A549 (cell line): ENCODE measurements at regions not wholly inside any gene's neighbourhood (a gene's known extent, or its start where the extent isn't known, plus 50 kb on each side); places are given as distances from the start of the nearest gene placed in this dataset.

ENCODE experiments used
- ATAC-seq, 2 experiments: fragments of 200-7000 bp in 1 of 2; fragments of >200 bp in 1 of 2; cut with Nextera tagmentation in 1 of 2; cut with Tn5 transposase in 1 of 2; 3 replicates each; pipeline versions ENCODE4 v1.8.0 to v1.9.1; 2018 to 2020; ENCODE audit warnings: mild to moderate bottlenecking in 1 of 2, moderate library complexity in 1 of 2
- CTCF ChIA-PET: fragments of 300-600 bp; sonication (Branson Sonifier 250); formaldehyde crosslinking; extraction: SDS; loops from one replicate; lab custom pipeline; 2021; ENCODE audit warnings: antibody characterized with exemption, inconsistent platforms; lab: Yijun Ruan, JAX
- POLR2A ChIA-PET: fragments of 350-600 bp; formaldehyde crosslinking; extraction: SDS; loops from one replicate; lab custom pipeline; 2021; ENCODE audit warnings: antibody characterized with exemption, inconsistent platforms; lab: Yijun Ruan, JAX
- DNase-seq, 2 experiments: peaks; one replicate each; pipeline versions ENCODE4 v3.0.0 to v3.0.0-alpha.2; 2011 to 2016; ENCODE audit warnings: low read depth in 1 of 2, low spot score in 1 of 2
- FAIRE-seq: peaks from 2 replicates; lab custom pipeline; 2011; peaks lifted over from hg19 to GRCh38; lab: Jason Lieb, UNC
- H3K27ac ChIP-seq, 2 experiments: fragments of >200 bp; sonication (Bioruptor Twin); formaldehyde crosslinking; 3 replicates each; pipeline ENCODE4 v1.5.1; 2016 to 2017
- H3K4me1 ChIP-seq: fragments of >200 bp; sonication (Bioruptor Twin); formaldehyde crosslinking; 3 replicates; pipeline ENCODE4 v1.6.1; 2016
- H3K4me2 ChIP-seq: fragments of >200 bp; sonication (Bioruptor Twin); formaldehyde crosslinking; 3 replicates; pipeline ENCODE4 v1.6.1; 2016
- H3K4me3 ChIP-seq: fragments of >200 bp; sonication (Bioruptor Twin); formaldehyde crosslinking; 3 replicates; pipeline ENCODE4 v1.5.1; 2016
- H3K9me3 ChIP-seq: fragments of >200 bp; sonication (Bioruptor Twin); formaldehyde crosslinking; 3 replicates; pipeline ENCODE4 v1.6.1; 2016
- ATOH8 ChIP-seq: fragments of 250-450 bp; sonication (Bioruptor Pico); IDR thresholded peaks from 2 replicates; pipeline ENCODE4 v1.5.0; 2020; ENCODE audit warnings: low read depth, mild to moderate bottlenecking, moderate library complexity
- CBX2 ChIP-seq: fragments of 200-600 bp; sonication (generic); IDR thresholded peaks from 2 replicates; pipeline ENCODE4 v1.6.1; 2016; ENCODE audit warnings: low read depth, mild to moderate bottlenecking, borderline replicate concordance
- E2F6 ChIP-seq: IDR thresholded peaks from 2 replicates; pipeline ENCODE4 v1.6.1; 2012; ENCODE audit warnings: low read depth, borderline replicate concordance
- ELK1 ChIP-seq: fragments of 150-350 bp; IDR thresholded peaks from 2 replicates; pipeline ENCODE4 v1.6.1; 2014; ENCODE audit warnings: low read depth, mild to moderate bottlenecking, low read length
- EP300 ChIP-seq, 2 experiments: fragments of >200 bp; sonication (Bioruptor Twin); formaldehyde crosslinking; IDR thresholded peaks; 2 replicates in 1 of 2; 3 replicates in 1 of 2; pipeline ENCODE4 v1.6.1; 2016 to 2017
- FOSL2 ChIP-seq, 2 experiments: fragments of 450-650 bp in 1 of 2; fragments of >200 bp in 1 of 2; sonication (Bioruptor Twin) in 1 of 2; formaldehyde crosslinking; IDR thresholded peaks; 2 replicates each; pipeline versions ENCODE4 v1.5.0 to v1.6.1; 2016 to 2020; ENCODE audit warnings: mild to moderate bottlenecking in 1 of 2, moderate library complexity in 1 of 2
- FOXS1 ChIP-seq: fragments of 250-450 bp; sonication (Bioruptor Pico); IDR thresholded peaks from 2 replicates; pipeline ENCODE4 v1.5.0; 2020; ENCODE audit warnings: mild to moderate bottlenecking, moderate library complexity
- GATA3 ChIP-seq: IDR thresholded peaks from 2 replicates; pipeline ENCODE4 v1.6.1; 2012; ENCODE audit warnings: borderline replicate concordance
- HEYL ChIP-seq: fragments of 250-450 bp; sonication (Bioruptor Pico); IDR thresholded peaks from 2 replicates; pipeline ENCODE4 v1.8.0; 2021; ENCODE audit warnings: mild to moderate bottlenecking, moderate library complexity
- HMGXB4 ChIP-seq: fragments of 250-450 bp; sonication (Bioruptor Pico); IDR thresholded peaks from 2 replicates; pipeline ENCODE4 v1.5.0; 2021; ENCODE audit warnings: mild to moderate bottlenecking, moderate library complexity, borderline replicate concordance
- HOXB13 ChIP-seq: fragments of 250-450 bp; sonication (Bioruptor Pico); IDR thresholded peaks from 2 replicates; pipeline ENCODE4 v1.5.0; 2020; ENCODE audit warnings: low read depth, mild to moderate bottlenecking, moderate library complexity
- JUNB ChIP-seq: fragments of >200 bp; sonication (Bioruptor Twin); formaldehyde crosslinking; IDR thresholded peaks from 2 replicates; pipeline ENCODE4 v1.6.1; 2016
- MAZ ChIP-seq: fragments of 150-350 bp; IDR thresholded peaks from 2 replicates; pipeline ENCODE4 v1.6.1; 2014; ENCODE audit warnings: antibody characterized with exemption, low read depth, low read length, borderline replicate concordance
- MYC ChIP-seq: IDR thresholded peaks from 2 replicates; pipeline ENCODE4 v1.6.1; 2012; ENCODE audit warnings: mild to moderate bottlenecking, inconsistent platforms, low read length, improper control_type of control experiment, borderline replicate concordance
- PHF8 ChIP-seq: fragments of 200-600 bp; sonication (generic); IDR thresholded peaks from 2 replicates; pipeline ENCODE4 v1.6.1; 2016; ENCODE audit warnings: low read depth, mild to moderate bottlenecking, antibody characterized with exemption, moderate library complexity, borderline replicate concordance
- RARB ChIP-seq: fragments of 250-450 bp; sonication (Bioruptor Pico); IDR thresholded peaks from 2 replicates; pipeline ENCODE4 v1.8.0; 2021; ENCODE audit warnings: mild to moderate bottlenecking, moderate library complexity
- RCOR1 ChIP-seq: fragments of 150-350 bp; IDR thresholded peaks from 2 replicates; pipeline ENCODE4 v1.6.1; 2014; ENCODE audit warnings: antibody characterized with exemption, low read length, low read depth
- RFX5 ChIP-seq: fragments of 450-650 bp; IDR thresholded peaks from 2 replicates; pipeline ENCODE4 v1.7.1; 2014; ENCODE audit warnings: antibody characterized with exemption, mild to moderate bottlenecking, moderate library complexity
- SREBF2 ChIP-seq: fragments of 450-650 bp; IDR thresholded peaks from 2 replicates; pipeline ENCODE4 v1.6.1; 2014; ENCODE audit warnings: mild to moderate bottlenecking, moderate library complexity
- TFCP2L1 ChIP-seq: fragments of 250-450 bp; sonication (Bioruptor Pico); IDR thresholded peaks from 2 replicates; pipeline ENCODE4 v1.5.0; 2021; ENCODE audit warnings: mild to moderate bottlenecking
- TP53 ChIP-seq: fragments of 250-450 bp; sonication (Bioruptor Pico); IDR thresholded peaks from 2 replicates; pipeline ENCODE4 v1.5.0; 2021; ENCODE audit warnings: mild to moderate bottlenecking, moderate library complexity
- ZC3H11A ChIP-seq: fragments of 450-650 bp; IDR thresholded peaks from 2 replicates; pipeline ENCODE4 v1.6.1; 2014; ENCODE audit warnings: antibody characterized with exemption, mild to moderate bottlenecking
- ZSCAN20 ChIP-seq: fragments of 250-450 bp; sonication (Bioruptor Pico); IDR thresholded peaks from 2 replicates; pipeline ENCODE4 v1.8.0; 2022; ENCODE audit warnings: mild to moderate bottlenecking, moderate library complexity
- WGBS: methylation state at CpG from one replicate; pipeline ENCODE4 v1.1.6; 2017; ENCODE audit errors: missing lambda C conversion rate; 5-methylcytosine and 5-hydroxymethylcytosine counted together

- POLR2A ChIA-PET, result no interaction called here
- Histone ChIP-seq H3K9me3 (no peaks in the 10 kb centered on the region), H3K4me2 (0 out of 3 replicates have a peak overlapping the region, but pooled peaks have one; percentile 12), H3K27ac (no peak overlapping the region), H3K4me1 (no peaks in the 10 kb centered on the region), H3K4me3 (no peak overlapping the region)
- CTCF ChIA-PET, result no interaction called here
- TF ChIP-seq GATA3 (no peak), HOXB13 (CRISPR knock-in tag) (no peak), TFCP2L1 (CRISPR knock-in tag) (no peak), CBX2 (no peak), MAZ (no peak), EP300 (IDR thresholded peaks at IDR 0.05) (no peak), HEYL (no peak), RFX5 (no peak), RCOR1 (no peak), ZSCAN20 (CRISPR knock-in tag) (no peak), TP53 (no peak), JUNB (no peak), ELK1 (no peak)
- no peak for ATAC-seq
- WGBS, result 2% methylated on average over 7 of the region's 7 CpGs
- no peak for FAIRE-seq
- no peak for DNase-seq
Measured at GRCh38 chr4:81807386-81807785, 335.7 kb upstream of the RASGEF1B start.

- no peak for ATAC-seq
Measured at GRCh38 chr4:81806485-81806884, 334.8 kb upstream of the RASGEF1B start.

More at GRCh38 chr4:81806485-81806884, 334.8 kb upstream of the RASGEF1B start:
- 27% methylated on average over 1 of the region's 1 CpG for WGBS
- CTCF ChIA-PET, result no interaction called here
- no peaks in the 10 kb centered on the region for H3K9me3 ChIP-seq
- H3K4me2 ChIP-seq, result no peak overlapping the region
- no peak overlapping the region for H3K4me3 ChIP-seq
- H3K27ac ChIP-seq, result no peak overlapping the region
- FAIRE-seq, result no peak
- POLR2A ChIA-PET, result no interaction called here
- DNase-seq, result no peak
- H3K4me1 ChIP-seq, result no peaks in the 10 kb centered on the region
- no peak for TF ChIP-seq PHF8
- no peak for TF ChIP-seq MAZ
- no peak for TF ChIP-seq TFCP2L1 (CRISPR knock-in tag)
- TF ChIP-seq HMGXB4 (CRISPR knock-in tag), result no peak
- no peak for TF ChIP-seq EP300 (IDR thresholded peaks at IDR 0.05)
- no peak for TF ChIP-seq RARB (CRISPR knock-in tag)
- no peak for TF ChIP-seq MYC
- TF ChIP-seq ZC3H11A, result no peak
- TF ChIP-seq FOSL2 (IDR thresholded peaks at IDR 0.05), result no peak
- no peak for TF ChIP-seq FOSL2 (CRISPR knock-in tag; IDR thresholded peaks at IDR 0.05)
- TF ChIP-seq ATOH8 (CRISPR knock-in tag), result no peak
- no peak for TF ChIP-seq SREBF2
- no peak for TF ChIP-seq FOXS1 (CRISPR knock-in tag)
- TF ChIP-seq E2F6, result no peak
- no peak for TF ChIP-seq RFX5
- TF ChIP-seq, all 56 proteins: peak for 0
